GM12878 (cell line): ENCODE measurements at regions not wholly inside any gene's neighbourhood (a gene's known extent, or its start where the extent isn't known, plus 50 kb on each side); places are given as distances from the start of the nearest gene placed in this dataset.

ENCODE experiments used
- ATAC-seq: fragments of 200-7000 bp; cut with Tn5 transposase; 3 replicates; pipeline ENCODE4 v1.9.1; 2020; ENCODE audit warnings: mild to moderate bottlenecking, moderate library complexity
- BruUV-seq: library from RNA; stranded (reverse); fragments of 400-500 nt; replicated peaks from 2 replicates; lab custom pipeline; 2021; lab: Mats Ljungman, UMichigan
- CTCF ChIA-PET: fragments of 300-600 bp; sonication (Branson Sonifier 250); formaldehyde crosslinking; extraction: SDS; loops from one replicate; lab custom pipeline; 2021; ENCODE audit warnings: inconsistent platforms; lab: Yijun Ruan, JAX
- POLR2A ChIA-PET: fragments of 350-600 bp; formaldehyde crosslinking; extraction: SDS; loops from one replicate; lab custom pipeline; 2021; ENCODE audit warnings: inconsistent platforms; lab: Charles Lee
- RAD21 ChIA-PET: fragments of 300-600 bp; sonication (Branson Sonifier 250); formaldehyde crosslinking; loops from one replicate; lab custom pipeline; 2023; ENCODE audit warnings: antibody characterized with exemption; ENCODE audit not compliant: unreplicated experiment; lab: Charles Lee
- SMC1A ChIA-PET: fragments of 300-600 bp; sonication (Branson Sonifier 250); formaldehyde crosslinking; loops from one replicate; lab custom pipeline; 2023; ENCODE audit not compliant: unreplicated experiment, uncharacterized antibody; lab: Charles Lee
- DNase-seq: peaks from one replicate; pipeline ENCODE4 v3.0.0-alpha.2; 2011; ENCODE audit warnings: low read depth, low spot score
- FAIRE-seq: peaks from 3 replicates; lab custom pipeline; 2011; peaks lifted over from hg19 to GRCh38; lab: Jason Lieb, UNC
- H2AFZ ChIP-seq: 2 replicates; pipeline ENCODE4 v1.6.0; 2011; ENCODE audit warnings: low read depth, low read length, control low read depth; ENCODE audit not compliant: control insufficient read depth
- H3K27ac ChIP-seq: 2 replicates; pipeline ENCODE4 v1.5.1; 2011; ENCODE audit warnings: control low read depth; ENCODE audit not compliant: control insufficient read depth, insufficient read depth
- H3K27me3 ChIP-seq, 2 experiments: replicated peaks in 1 of 2; 2 replicates each; pipeline versions ENCODE4 v1.6.0 to v1.6.1; 2011; ENCODE audit warnings: low read length in 1 of 2; ENCODE audit not compliant: control insufficient read depth in 2 of 2, insufficient read depth in 2 of 2
- H3K36me3 ChIP-seq, 2 experiments: 2 replicates each; pipeline ENCODE4 v1.5.1; 2011; ENCODE audit warnings: low read length in 1 of 2; ENCODE audit not compliant: control insufficient read depth in 2 of 2, insufficient read depth in 2 of 2
- H3K4me1 ChIP-seq: 2 replicates; pipeline ENCODE4 v1.6.1; 2011; ENCODE audit warnings: mild to moderate bottlenecking, low read length, moderate library complexity, mixed read lengths; ENCODE audit not compliant: control insufficient read depth, insufficient read depth
- H3K4me2 ChIP-seq: 2 replicates; pipeline ENCODE4 v1.6.0; 2011; ENCODE audit warnings: control low read depth; ENCODE audit not compliant: control insufficient read depth, insufficient read depth
- H3K4me3 ChIP-seq: fragments of 200-600 bp; sonication (generic); 2 replicates; pipeline ENCODE4 v1.5.1; 2016
- H3K79me2 ChIP-seq: 2 replicates; pipeline ENCODE4 v1.6.0; 2011; ENCODE audit warnings: low read length; ENCODE audit not compliant: control insufficient read depth, insufficient read depth
- H3K9ac ChIP-seq: 2 replicates; pipeline ENCODE4 v1.8.0; 2011; ENCODE audit warnings: low read length, control low read depth, mixed read lengths; ENCODE audit not compliant: control insufficient read depth, insufficient read depth
- H3K9me3 ChIP-seq: replicated peaks from 3 replicates; pipeline ENCODE4 v1.5.1; 2011; ENCODE audit warnings: mild to moderate bottlenecking, low read length; ENCODE audit not compliant: control insufficient read depth, insufficient read depth
- H4K20me1 ChIP-seq: 2 replicates; pipeline ENCODE4 v1.6.0; 2011; ENCODE audit not compliant: control insufficient read depth, insufficient read depth
- BMI1 ChIP-seq: fragments of 450-650 bp; IDR thresholded peaks from 2 replicates; pipeline ENCODE4 v1.6.1; 2016; ENCODE audit warnings: mild to moderate bottlenecking, moderate library complexity, borderline replicate concordance
- MLLT1 ChIP-seq: fragments of 450-650 bp; IDR thresholded peaks from 2 replicates; pipeline ENCODE4 v1.6.1; 2016; ENCODE audit warnings: mild to moderate bottlenecking
- MTA2 ChIP-seq: fragments of 450-650 bp; IDR thresholded peaks from 2 replicates; pipeline ENCODE4 v1.6.1; 2016; ENCODE audit warnings: low read depth, mild to moderate bottlenecking, moderate library complexity
- NBN ChIP-seq: fragments of 450-650 bp; IDR thresholded peaks from 2 replicates; pipeline ENCODE4 v1.6.1; 2016
- NFYB ChIP-seq: IDR thresholded peaks from 2 replicates; pipeline ENCODE4 v1.6.1; 2011; ENCODE audit warnings: low read depth, mild to moderate bottlenecking, low read length, improper control_type of control experiment, moderate library complexity; ENCODE audit not compliant: insufficient read depth
- PAX5 ChIP-seq: IDR thresholded peaks from 2 replicates; pipeline ENCODE4 v1.6.1; 2011; ENCODE audit warnings: low read depth, low read length, borderline replicate concordance
- SMAD1 ChIP-seq: fragments of 450-650 bp; IDR thresholded peaks from 2 replicates; pipeline ENCODE4 v1.6.1; 2018; ENCODE audit warnings: mild to moderate bottlenecking, low read depth; ENCODE audit not compliant: partially characterized antibody
- STAT1 ChIP-seq: fragments of 450-650 bp; conservative IDR thresholded peaks from 2 replicates; pipeline ENCODE4 v1.6.1; 2014; ENCODE audit warnings: antibody characterized with exemption, mild to moderate bottlenecking
- WGBS: methylation state at CpG from one replicate; pipeline ENCODE4 v1.1.6; 2016; ENCODE audit warnings: low lambda C conversion rate; ENCODE audit not compliant: insufficient replicate concordance, insufficient coverage; ENCODE audit errors: missing lambda C conversion rate; 5-methylcytosine and 5-hydroxymethylcytosine counted together
- in situ Hi-C: fragments of 300-500 bp; cut with MboI; formaldehyde crosslinking; loops from 9 replicates; pipeline ENCODE4 v1.14.3; 2018; ENCODE audit warnings: mixed read lengths
- intact Hi-C: fragments of 100-400 bp; cut with micrococcal nuclease; formaldehyde crosslinking; loops from one replicate; pipeline ENCODE4 v1.14.2; 2022; ENCODE audit not compliant: unreplicated experiment

- intact Hi-C loops, result no loop called here
- no peak overlapping the region for H3K9ac ChIP-seq
- no peak overlapping the region for H3K4me2 ChIP-seq
- H3K4me3 ChIP-seq, result no peak overlapping the region
- no peaks in the 10 kb centered on the region for H3K36me3 ChIP-seq
- 3% methylated on average over 10 of the region's 10 CpGs for WGBS
- no peak overlapping the region for H2AFZ ChIP-seq
- no peaks in the 10 kb centered on the region for H4K20me1 ChIP-seq
- ChIA-PET CTCF (interaction anchor here (0.8 to 1.5 kb wide), 5 partner anchors 10 to 535 kb away, joined by 3 to 4 read pairs (median 3); no protein-coding TSS in a partner anchor), SMC1A (interaction anchor here (0.7 to 1.8 kb wide), 10 partner anchors 15 to 534 kb away, joined by 3 to 6 read pairs (median 3); no protein-coding TSS in a partner anchor), POLR2A (interaction anchor here (0.7 to 0.8 kb wide), 2 partner anchors 48 to 296 kb away, joined by 3 read pairs; no protein-coding TSS in a partner anchor), RAD21 (interaction anchor here (0.9 to 1.5 kb wide), 2 partner anchors 11 to 175 kb away, joined by 3 read pairs; no protein-coding TSS in a partner anchor)
- no peaks in the 10 kb centered on the region for H3K27me3 ChIP-seq
- ATAC-seq, result no peak
- no peak for FAIRE-seq
- TF ChIP-seq MLLT1 (0 out of 2 replicates have a peak, but pooled peaks have one; percentile 43), NBN (no peak), NFYB (no peak), STAT1 (no peak), SMAD1 (no peak), MTA2 (no peak), PAX5 (no peak), BMI1 (no peak)
- H3K4me1 ChIP-seq, result peaks cover 7% of the 10 kb centered on the region
- in situ Hi-C loops, result loop anchor here (25.0 kb wide), 1 partner anchor 522 kb away; no protein-coding TSS in a partner anchor
- H3K79me2 ChIP-seq, result no peaks in the 10 kb centered on the region
- H3K27ac ChIP-seq, result no peak overlapping the region
- no TSS peak for BruUV-seq
- H3K9me3 ChIP-seq, result no peaks in the 10 kb centered on the region
- DNase-seq, result no peak
Measured at GRCh38 chr12:46659032-46659650, 166.7 kb downstream of the SLC38A4 start.
